ENCODE measurements at regions not wholly inside any gene's neighbourhood (a gene's known extent, or its start where the extent isn't known, plus 50 kb on each side); places are given as distances from the start of the nearest gene placed in this dataset.

DNA sequence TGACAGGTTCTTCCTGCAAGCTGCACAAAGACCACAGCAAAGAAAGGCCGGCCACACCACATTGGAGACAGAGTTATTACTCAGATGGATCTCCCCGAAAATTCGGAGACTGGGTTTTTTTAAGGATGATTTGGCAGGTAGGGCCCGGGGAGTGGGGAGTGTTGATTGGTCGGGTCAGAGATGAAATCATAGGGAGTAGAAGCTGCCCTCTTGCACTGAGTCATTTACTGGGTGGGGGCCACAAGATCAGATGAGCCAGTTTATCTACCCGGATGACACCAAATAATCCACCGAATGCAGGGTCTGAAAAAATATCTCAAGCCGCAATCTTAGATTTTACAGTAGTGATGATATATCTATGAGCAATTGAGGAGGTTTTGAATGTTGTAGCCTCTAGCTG is 401.8 kb upstream of the FAT3 start:
- DNase-seq (ENCODE audit: extremely low read depth, low read depth, low spot score): no peak

DNA sequence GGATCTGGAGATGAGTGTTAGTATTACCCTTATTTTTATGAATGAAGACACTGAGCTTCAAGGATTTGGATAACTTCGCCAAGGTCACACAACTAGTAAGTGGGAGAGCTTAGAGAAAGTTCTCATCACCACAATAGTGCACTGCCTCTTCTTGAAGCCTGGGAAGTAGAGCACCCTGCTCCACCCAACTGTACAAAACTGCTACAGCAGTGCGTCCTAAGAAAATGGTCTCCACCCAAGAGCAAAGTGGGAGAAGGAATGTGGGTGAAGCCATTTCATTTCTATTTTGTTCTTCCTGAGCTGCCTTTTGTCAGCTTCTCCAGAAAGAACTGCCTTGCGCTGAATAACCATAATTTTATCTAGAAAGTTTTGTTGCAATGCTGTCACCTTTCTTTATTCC is 403.9 kb upstream of the FAT3 start:
- DNase-seq (ENCODE audit: extremely low read depth, low read depth, low spot score): no peak

GRCh38 chr11:91819777-91820176 is 404.8 kb upstream of the FAT3 start:
- DNase-seq (ENCODE audit: extremely low read depth, low read depth, low spot score): no peak

GRCh38 chr11:91819195-91819594 is 405.4 kb upstream of the FAT3 start:
- DNase-seq (ENCODE audit: extremely low read depth, low read depth, low spot score): no peak

DNA sequence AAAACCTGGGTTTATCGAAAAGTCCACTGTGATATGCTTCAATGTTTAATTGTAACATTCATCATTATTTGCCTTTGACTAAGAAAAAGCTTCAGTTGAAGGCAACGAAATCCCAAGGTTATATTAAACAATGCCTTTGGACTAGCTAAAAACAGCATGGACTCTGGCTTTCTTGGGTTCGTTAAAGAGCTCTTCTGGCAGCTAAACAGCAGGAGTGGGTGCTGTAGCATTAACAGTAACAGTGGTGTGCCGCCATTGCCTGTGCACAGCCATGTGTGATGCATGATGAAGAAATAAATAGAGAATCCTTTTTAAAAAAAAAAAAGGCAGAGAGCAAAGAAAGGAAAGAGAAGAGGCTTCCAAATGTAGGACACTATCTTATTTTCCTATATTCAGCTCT is 406.6 kb upstream of the FAT3 start:
- DNase-seq (ENCODE audit: extremely low read depth, low read depth, low spot score): no peak

GRCh38 chr11:91813263-91813662 is 411.4 kb upstream of the FAT3 start:
- DNase-seq (ENCODE audit: extremely low read depth, low read depth, low spot score): no peak

DNA sequence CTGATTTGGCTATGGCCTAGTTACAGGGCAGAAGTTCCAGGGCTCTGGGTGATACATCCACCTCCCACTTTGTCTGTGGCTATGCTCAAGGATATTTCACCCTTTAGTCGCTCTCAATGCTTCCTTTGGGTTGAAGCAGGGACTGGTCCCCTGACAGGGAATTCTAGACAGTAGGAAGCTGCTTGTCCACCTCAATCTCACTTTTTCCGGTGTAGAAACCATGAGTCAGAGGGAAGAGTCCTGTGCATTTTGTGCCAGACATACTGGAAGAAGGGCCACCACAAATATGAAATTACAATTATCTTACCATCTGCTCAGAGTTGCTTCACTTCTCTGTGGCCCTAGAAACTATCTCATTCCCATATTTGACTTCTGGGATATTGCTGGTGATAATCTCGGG is 413.7 kb upstream of the FAT3 start:
- DNase-seq (ENCODE audit: extremely low read depth, low read depth, low spot score): no peak

- no peak for DNase-seq (ENCODE audit: extremely low read depth, low read depth, low spot score)
Observed at GRCh38 chr11:91805293-91805692, 419.3 kb upstream of the FAT3 start.

GRCh38 chr11:91804042-91804441 is 420.6 kb upstream of the FAT3 start:
- no peak for DNase-seq (ENCODE audit: extremely low read depth, low read depth, low spot score)

DNA sequence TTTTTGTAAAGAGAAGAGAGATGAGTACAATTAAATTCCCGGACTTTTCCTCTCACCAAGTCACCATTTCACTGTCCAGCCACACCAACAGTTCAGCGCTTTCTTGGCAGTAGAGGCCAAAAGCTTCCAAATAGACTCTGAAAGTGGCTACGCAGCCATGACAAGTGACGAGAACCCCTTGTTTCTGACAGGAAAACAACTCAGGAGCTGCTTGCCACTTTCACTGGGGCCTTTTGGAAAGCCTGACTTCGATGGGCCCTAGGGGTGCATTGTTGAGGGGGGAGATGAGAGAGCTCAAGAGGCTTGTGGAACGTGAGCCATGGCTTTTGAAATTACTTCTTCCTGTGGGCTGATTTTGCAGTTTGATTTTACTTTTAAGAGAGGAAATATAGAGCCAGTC is 422.1 kb upstream of the FAT3 start:
- no peak for DNase-seq (ENCODE audit: extremely low read depth, low read depth, low spot score)

DNA sequence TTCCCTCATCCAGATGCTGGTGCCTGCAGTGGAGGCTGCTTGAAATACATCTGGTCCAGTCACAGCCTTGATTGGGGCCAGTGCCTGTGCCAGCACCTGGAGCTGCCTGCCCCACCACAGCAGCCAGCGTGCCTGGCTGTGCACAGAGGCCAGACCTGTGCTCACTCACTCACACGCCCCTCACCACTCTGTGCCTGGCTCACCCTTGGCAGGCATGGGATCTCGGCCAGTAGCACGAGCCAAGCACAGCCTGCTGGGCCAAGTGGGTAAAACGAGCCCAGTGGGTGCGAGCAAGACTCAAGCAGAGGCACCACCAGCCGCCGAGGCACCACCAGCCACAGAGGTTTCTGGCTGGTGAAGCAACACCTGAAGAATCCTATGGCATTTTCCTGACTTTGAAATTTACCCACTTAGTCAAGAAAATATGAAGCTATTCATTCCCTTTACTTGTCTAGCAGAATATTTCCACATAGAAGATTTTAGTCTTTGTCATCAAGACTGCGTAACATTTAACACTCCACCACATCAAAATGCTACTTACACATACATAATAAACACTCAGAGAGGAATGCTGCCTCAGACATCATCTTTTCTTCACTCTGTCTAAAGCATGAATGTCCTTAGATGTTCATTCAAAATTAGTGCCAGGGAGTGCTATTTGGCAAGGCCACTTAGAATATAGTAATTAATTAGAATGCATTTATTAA is 424.3 kb upstream of the FAT3 start:
- DNase-seq (ENCODE audit: extremely low read depth, low read depth, low spot score): no peak

DNA sequence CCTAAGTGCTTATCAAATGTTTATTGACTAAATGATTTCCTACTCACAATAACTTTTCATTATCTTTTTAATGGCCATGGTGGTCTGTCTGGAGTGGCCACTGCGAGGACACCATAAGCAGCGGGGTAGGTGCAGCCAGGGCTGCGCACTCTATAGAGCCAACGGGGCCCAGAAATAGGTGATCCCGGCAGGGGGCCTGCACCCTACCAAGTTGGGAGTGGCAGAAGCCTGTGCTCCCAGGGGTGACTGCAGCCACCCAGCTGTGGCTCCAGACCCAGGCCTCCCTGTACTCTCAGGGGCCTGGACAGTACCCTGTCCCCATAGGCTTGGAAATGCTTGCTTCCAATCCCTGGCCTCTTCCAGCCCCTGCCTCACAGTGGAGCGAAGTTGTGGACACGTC is 426.4 kb upstream of the FAT3 start:
- no peak for DNase-seq (ENCODE audit: extremely low read depth, low read depth, low spot score)

GRCh38 chr11:91796999-91797398 is 427.6 kb upstream of the FAT3 start:
- DNase-seq (ENCODE audit: extremely low read depth, low read depth, low spot score): no peak

- no peak for DNase-seq (ENCODE audit: extremely low read depth, low read depth, low spot score)
Observed at GRCh38 chr11:91795139-91795887, 429.3 kb upstream of the FAT3 start.

- no peak for DNase-seq (ENCODE audit: extremely low read depth, low read depth, low spot score)
Observed at GRCh38 chr11:91794146-91794545, 430.5 kb upstream of the FAT3 start.

- no peak for DNase-seq (ENCODE audit: extremely low read depth, low read depth, low spot score)
Observed at GRCh38 chr11:91792779-91793262, 431.8 kb upstream of the FAT3 start.

DNA sequence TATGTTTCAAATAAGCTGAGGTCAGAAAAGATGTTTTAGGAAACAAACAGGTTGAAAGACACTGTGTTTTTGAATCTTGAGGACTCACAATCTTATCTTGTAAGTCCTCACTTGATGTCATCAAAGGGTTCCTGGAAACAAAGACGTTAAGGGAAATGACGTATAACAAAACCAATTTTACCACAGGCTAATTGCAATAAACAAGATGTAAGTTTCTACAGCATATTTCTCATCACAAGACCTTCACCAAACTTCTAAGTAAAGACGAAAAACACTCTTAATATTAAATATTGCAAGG is 433.5 kb upstream of the FAT3 start:
- no peak for DNase-seq (ENCODE audit: extremely low read depth, low read depth, low spot score)

DNA sequence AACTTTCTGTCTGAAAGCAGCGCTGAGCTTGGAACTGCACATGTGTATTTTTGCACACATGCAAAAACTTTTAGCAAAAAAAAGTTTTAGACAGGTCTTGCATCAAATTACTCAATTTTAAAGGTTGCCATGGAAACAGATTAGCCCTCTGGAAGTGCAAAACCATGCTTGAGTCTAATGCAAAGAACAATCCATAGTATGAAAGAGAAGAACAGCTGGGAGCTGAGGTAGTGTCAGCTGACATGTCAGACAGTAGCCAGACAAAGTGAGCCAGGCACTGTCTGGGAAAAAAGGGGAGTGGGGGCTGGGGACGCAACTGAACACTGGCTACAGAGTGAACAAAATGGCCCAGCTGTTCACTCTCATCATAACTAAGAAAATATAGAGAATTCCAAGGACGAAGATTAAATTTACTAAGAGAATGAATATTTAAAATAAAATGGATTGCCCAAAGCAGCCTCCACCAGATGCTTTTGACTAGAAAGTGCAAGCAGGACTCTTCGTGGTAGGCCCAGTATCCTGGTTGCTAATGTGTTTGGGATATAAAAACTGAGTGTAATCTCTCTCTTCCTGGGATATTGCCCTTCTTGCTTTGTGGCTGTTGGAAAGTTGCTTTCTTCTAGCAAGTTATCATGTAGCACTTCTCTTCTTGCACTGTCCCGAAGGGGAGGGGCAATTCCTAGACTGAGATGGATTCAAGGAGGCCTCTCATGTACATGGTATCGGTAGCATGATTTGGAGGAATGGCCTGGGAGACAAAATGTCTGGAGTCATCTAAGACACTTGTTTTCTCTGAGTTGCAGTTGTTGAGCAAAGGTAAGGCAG is 434.1 kb upstream of the FAT3 start:
- no peak for DNase-seq (ENCODE audit: extremely low read depth, low read depth, low spot score)

GRCh38 chr11:91788764-91789163 is 435.9 kb upstream of the FAT3 start:
- DNase-seq (ENCODE audit: extremely low read depth, low read depth, low spot score): no peak

DNA sequence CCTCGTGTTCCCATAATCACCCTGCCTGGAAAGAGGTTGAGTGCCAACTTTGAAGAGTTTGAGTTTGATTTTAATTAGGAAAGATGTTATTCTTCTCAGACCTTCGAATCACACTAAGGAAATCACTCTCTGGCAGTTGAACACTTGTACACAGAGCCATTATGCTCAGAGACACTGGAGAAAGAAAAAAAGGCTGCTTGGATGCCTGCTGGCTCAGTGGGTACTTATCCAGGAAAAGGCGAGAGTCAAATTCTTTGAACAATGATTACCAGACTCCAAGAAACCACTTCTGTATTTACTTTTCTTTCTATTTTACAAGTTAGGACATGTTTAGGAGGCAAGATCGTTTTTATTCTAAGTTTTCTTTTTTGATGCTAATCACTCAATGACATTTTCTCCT is 438.5 kb upstream of the FAT3 start:
- DNase-seq (ENCODE audit: extremely low read depth, low read depth, low spot score): no peak

DNA sequence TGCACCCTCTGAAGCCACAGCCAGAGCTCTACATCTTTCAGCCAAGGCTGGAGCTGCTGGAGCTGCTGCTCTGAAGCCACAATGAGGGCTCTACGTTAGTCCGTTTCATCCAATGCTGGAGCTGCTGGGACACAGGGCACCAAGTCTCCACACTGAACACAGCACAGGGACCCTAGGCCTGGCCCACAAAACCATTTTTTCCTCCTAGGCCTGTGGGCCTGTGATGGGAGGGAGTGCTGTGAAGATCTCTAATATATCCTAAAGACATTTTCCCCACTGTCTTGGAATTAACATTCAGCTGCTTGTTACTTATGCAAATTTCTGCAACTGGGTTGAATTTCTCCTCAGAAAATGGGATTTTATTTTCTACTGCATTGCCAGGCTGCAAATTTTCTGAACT is 441.4 kb upstream of the FAT3 start:
- no peak for DNase-seq (ENCODE audit: extremely low read depth, low read depth, low spot score)

- DNase-seq (ENCODE audit: extremely low read depth, low read depth, low spot score): no peak
Observed at GRCh38 chr11:91778758-91779157, 445.9 kb upstream of the FAT3 start.

Data from glomerular endothelial cell (primary cell).